ENCODE measurements at regions not wholly inside any gene's neighbourhood (a gene's known extent, or its start where the extent isn't known, plus 50 kb on each side); places are given as distances from the start of the nearest gene placed in this dataset.
"Not testable (repeated sequence)": the region's sequence is repeated elsewhere in the genome, so short reads cannot be mapped to it uniquely, and the experiment has no call there.

DNA sequence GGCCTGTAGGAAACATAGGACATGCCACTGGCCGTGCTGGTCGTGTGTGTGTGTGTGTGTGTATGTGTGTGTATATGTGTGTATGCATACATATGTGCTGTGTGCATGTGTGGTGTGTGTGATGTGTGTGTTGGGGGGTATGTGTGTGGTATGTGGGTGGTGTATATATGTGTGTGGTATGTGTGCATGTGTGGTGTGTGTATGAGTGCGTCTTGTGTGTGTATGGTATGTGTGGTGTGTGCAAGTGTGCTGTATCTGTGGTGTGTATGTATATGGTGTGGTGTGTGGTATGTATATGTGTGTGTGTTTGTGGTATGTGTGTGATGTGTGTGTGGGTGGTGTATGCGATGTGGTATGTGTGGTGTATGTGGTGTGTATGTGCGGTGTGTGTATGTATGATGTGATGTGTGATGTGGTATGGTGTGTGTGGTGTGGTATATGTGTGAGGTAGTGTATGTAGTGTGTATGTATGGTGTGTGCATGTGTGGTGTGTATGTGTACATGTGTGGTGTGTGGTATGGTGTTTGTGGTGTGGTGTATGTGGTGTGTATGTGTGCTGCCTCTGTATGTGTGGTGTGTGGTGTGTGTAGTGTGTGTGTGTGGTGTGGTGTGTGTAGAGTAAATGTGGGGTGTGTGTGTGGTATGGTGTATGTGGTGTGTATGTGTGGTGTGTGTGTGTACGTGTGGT, 120.8 kb upstream of the CACHD1 start:
- H3K9me3 Mint-ChIP-seq: no peaks in the 10 kb centered on the region
- no peak for DNase-seq (ENCODE audit: low spot score in 2 of 2)
- no peak for ATAC-seq

DNA sequence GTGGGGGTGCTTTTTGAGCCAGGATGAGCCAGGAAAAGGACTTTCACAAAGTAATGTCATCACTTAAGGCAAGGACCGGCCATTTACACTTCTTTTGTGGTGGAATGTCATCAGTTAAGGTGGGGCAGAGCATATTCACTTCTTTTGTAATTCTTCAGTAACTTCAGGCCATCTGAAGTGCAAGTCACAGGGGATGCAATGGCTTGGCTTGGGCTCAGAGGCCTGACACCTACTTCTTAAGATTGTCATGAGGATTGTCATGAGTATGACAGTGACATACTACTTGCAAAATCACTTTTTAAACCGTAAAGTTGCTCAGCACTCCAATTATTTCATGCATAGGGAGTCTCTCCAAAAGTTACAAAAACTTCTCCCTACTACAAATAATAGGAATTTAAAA, 114.4 kb upstream of the CACHD1 start:
- H3K27ac Mint-ChIP-seq; H3K9me3 Mint-ChIP-seq; H3K36me3 Mint-ChIP-seq; DNase-seq (ENCODE audit: low spot score in 2 of 2); ATAC-seq: not testable (repeated sequence)

More for the DNA sequence above, 120.8 kb upstream of the CACHD1 start:
- H3K36me3 Mint-ChIP-seq: no peaks in the 10 kb centered on the region
- no peak overlapping the region for H3K27ac Mint-ChIP-seq

DNA sequence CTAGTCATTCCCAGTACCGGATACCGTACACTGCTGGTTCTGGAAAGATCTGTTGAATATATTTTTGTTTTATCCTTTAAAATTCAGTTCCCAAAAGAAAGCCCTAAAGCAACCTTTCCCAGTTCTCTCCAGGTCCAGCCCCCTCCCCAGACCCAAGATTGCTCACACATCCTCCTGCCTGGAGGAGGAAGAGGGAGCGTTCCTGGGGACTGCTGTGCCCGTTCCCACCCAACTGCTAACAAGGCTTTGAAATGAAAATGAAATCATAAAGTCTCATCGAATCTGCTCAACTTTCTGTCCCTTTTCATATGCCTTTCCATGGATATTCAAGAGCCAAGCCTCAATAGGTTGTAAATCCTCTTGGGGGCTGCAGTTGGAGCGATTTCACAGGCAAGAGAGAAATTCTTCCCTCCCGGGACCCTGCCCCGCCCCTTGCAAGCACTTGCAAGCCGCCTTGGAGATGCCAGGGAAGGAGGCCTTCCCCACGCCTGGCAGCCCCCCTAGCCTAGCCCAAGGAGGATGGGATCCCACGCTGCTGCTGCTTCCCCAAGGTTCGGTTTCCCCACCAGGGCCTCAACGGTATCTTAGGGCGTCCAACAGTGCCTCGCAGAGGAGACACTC, 113.2 kb upstream of the CACHD1 start:
- DNase-seq (ENCODE audit: low spot score in 2 of 2) (no peak), ATAC-seq (no peak)
- no peaks in the 10 kb centered on the region for H3K9me3 Mint-ChIP-seq
- no peak overlapping the region for H3K27ac Mint-ChIP-seq
- no peaks in the 10 kb centered on the region for H3K36me3 Mint-ChIP-seq

DNA sequence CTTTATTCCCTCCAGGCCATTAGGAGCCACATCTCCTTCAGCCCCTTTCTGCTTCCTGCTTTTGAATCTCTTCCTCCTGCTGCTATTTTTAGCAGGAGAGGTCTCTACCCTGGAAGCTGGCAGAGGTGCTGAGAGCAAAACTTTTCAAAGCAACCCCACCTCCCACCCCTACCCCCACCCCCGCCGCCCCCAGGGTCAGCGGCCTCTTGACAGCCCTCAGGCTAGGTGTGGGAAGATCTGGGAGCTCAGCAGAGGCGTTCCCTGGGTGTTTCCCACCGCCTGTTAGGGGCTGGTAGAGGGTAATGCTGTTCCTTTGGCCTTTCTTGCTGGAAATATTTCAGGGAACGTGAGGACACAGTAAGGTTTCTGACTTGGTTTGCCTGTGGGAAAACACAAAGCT, 112.5 kb upstream of the CACHD1 start:
- Mint-ChIP-seq H3K9me3 (no peaks in the 10 kb centered on the region), H3K27ac (no peak overlapping the region), H3K36me3 (no peaks in the 10 kb centered on the region)
- ATAC-seq: no peak
- DNase-seq (ENCODE audit: low spot score in 2 of 2): no peak

DNA sequence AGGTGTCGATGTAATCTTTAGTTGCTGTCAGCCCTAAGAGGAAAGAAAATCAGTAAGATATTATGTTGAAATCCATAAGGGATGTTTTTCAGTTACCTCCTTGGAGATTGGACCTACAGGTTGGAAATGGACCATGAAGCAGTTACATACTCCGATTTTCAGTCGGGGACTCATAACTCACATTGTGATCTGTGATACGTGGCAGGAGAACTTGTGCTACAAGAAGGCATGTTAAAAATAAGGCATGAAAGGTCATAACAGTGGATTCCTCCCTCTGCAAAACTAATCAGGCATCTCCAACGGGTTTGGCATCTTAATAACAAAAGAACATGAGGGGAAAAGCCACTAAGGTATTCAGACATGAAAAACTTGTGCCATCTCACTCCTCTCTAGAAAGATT, 111.2 kb upstream of the CACHD1 start:
- Mint-ChIP-seq H3K36me3 (no peaks in the 10 kb centered on the region), H3K9me3 (no peaks in the 10 kb centered on the region), H3K27ac (no peak overlapping the region)
- no peak for DNase-seq (ENCODE audit: low spot score in 2 of 2)
- ATAC-seq: no peak

DNA sequence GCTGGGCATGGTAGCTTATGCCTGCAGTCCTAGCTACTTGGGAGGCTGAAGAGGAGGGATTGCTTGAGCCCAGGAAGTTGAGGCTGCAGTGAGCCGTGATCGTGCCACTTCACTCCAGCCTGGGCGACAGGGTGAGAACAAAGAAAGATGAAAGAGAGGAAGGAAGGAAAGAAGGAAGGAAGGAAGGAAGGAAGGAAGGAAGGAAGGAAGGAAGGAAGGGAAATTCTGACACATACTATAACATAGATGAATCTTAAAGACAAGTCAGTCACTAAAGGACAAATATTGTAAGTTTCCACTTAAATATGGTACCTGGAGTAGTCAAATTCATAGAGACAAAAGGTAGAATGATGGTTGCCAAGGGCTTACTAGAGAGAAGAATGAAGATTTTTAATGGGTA, 108.0 kb upstream of the CACHD1 start:
- no peak for DNase-seq (ENCODE audit: low spot score in 2 of 2)
- Mint-ChIP-seq H3K9me3 (no peaks in the 10 kb centered on the region), H3K36me3 (no peaks in the 10 kb centered on the region), H3K27ac (no peak overlapping the region)
- ATAC-seq: no peak

DNA sequence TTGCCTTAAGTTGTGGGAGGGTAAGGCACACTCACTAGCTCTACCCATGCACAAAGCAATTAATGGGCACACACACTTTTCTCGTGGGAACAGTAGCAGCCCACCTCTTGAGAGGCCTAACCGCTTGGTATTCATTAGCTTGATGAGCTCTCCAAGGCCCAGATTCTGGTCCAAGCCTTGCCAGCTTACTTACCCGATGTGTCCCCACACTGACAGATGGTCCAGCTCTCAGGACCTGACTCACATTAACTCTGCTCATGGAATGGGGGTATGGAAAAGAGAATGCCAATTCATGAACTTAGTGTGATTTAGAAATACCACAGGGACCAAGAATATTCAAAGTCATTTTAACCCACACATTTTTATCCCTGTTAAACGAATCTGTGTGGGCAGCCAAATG, 106.8 kb upstream of the CACHD1 start:
- H3K27ac Mint-ChIP-seq: no peak overlapping the region
- ATAC-seq (no peak), DNase-seq (ENCODE audit: low spot score in 2 of 2) (no peak)
- no peaks in the 10 kb centered on the region for H3K36me3 Mint-ChIP-seq
- no peaks in the 10 kb centered on the region for H3K9me3 Mint-ChIP-seq

DNA sequence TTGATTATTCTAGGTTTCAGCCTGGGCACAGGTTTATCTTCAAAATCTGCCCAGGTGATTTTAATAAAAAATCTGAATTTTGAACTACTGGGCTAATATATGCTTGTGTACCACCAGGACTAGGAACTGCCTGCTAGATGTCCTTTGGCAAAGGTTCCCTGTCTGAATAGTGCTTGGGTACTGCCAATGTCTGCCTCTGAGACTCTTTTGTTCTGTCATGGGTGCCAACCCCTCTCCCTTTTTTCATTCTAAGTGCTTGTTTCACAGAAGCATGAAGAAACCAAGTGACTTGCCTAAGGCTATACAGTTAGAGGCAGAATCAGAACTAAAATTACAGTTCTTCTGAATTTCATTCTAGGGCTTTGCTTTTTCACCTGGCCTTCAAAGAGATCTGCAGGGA, 106.3 kb upstream of the CACHD1 start:
- Mint-ChIP-seq H3K9me3 (no peaks in the 10 kb centered on the region), H3K36me3 (no peaks in the 10 kb centered on the region), H3K27ac (no peak overlapping the region)
- DNase-seq (ENCODE audit: low spot score in 2 of 2) (no peak), ATAC-seq (no peak)

DNA sequence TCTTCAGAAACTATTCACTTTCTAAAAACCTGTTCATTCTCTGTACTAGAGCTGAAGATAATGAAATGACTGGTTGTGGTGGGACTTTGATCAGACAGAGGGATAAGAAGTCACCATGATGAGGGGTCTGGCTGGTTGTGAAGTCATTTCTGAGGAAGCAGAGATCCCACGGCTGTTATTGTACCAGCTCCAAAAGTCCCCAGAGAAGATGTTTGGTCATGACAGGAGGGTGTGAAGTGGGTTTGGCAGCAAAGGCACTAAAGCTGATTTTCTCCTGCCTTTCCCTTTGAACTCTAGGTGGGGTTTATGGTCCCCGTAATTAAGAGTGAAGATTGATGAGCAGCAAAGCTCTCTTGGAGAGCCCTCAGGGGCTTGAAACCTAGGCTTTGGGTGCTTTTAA, 103.1 kb upstream of the CACHD1 start:
- DNase-seq (ENCODE audit: low spot score in 2 of 2): no peak
- peak; percentile 28 to 36 for ATAC-seq
- Mint-ChIP-seq H3K9me3 (no peaks in the 10 kb centered on the region), H3K36me3 (no peaks in the 10 kb centered on the region), H3K27ac (no peak overlapping the region)

DNA sequence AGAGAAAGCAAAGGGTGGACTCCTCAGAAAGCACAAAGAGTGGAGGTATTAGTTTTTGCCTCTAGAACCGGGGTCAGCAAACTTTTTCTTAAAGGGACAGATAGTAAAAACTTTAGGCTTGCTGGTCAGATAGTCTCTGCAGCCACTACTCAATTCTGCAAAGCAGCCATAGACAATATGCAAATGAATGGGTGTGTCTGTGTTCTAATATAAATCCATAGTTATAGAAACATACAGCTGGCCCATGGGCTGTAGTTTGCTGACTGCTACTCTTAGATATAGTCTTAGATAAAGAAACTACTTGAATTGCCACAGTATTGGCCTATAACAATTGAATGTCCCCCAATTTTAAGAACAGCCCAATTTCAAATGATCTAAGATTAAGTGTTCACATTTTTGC, 101.6 kb upstream of the CACHD1 start:
- no peak overlapping the region for H3K27ac Mint-ChIP-seq
- ATAC-seq (no peak), DNase-seq (ENCODE audit: low spot score in 2 of 2) (no peak)
- no peaks in the 10 kb centered on the region for H3K9me3 Mint-ChIP-seq
- H3K36me3 Mint-ChIP-seq: no peaks in the 10 kb centered on the region

DNA sequence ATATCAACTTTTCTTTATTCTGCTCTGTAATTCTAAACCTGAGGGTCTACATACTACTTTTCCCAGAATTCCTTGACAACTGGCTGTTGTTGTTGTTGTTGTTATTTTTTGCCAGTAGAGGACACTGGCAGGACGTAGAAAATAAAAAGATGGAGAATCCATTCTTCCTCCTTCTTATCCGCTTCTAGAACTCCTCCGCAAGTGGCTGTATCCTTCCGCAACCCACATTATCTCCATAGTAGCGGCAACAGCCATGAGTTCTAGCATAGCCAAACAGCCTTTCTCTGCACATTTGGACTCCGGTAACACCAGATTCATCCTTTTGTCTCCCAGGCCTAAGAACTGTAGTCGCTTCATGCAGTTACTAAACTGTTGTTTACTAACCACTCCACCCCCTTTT, 91.1 kb upstream of the CACHD1 start:
- Mint-ChIP-seq H3K36me3 (no peaks in the 10 kb centered on the region), H3K9me3 (no peaks in the 10 kb centered on the region), H3K27ac (no peak overlapping the region)
- ATAC-seq (no peak), DNase-seq (ENCODE audit: low spot score in 2 of 2) (no peak)

DNA sequence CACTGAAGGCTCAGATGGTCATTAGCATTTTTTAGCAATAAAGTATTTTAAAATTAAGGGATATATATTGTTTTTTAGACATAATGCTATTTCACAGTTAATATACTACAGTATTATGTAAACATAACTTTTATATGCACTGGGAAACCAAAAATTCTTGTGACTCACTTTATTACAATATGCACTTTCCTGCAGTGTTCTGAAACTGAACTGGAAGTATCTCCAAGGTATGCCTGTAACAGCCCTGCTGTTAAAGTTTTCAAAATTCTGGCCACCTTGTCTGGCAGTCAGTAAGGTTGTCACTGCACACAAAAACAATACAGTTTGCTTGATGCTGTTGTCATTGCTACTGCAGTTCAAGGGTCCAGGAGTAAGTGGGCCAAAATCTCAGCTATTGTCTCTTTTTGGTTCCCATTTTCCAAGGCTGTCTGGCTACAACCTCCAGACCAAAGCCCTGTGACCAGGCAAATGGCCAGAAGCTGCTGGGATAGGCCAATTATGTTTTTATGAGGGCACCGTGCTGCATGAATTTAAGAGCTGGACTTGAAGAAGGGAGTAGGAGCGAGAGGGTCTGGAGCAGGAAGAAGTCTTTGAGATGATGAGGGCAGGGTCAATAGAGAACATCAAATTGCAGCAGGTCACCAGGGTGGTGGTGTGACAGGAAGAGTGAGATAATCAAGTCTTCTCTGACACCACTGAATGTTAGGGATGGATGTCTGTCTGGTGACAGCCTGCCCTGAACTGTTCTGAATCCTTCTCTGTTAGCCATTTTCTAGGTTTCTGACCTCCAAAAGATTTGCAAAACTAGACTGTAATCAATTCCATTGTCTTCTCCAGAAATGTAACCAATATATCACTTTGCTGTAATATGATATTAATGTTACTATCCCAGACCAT, 82.3 kb upstream of the CACHD1 start:
- ATAC-seq (no peak), DNase-seq (ENCODE audit: low spot score in 2 of 2) (no peak)
- H3K9me3 Mint-ChIP-seq: no peaks in the 10 kb centered on the region
- H3K36me3 Mint-ChIP-seq: no peaks in the 10 kb centered on the region
- no peak overlapping the region for H3K27ac Mint-ChIP-seq

DNA sequence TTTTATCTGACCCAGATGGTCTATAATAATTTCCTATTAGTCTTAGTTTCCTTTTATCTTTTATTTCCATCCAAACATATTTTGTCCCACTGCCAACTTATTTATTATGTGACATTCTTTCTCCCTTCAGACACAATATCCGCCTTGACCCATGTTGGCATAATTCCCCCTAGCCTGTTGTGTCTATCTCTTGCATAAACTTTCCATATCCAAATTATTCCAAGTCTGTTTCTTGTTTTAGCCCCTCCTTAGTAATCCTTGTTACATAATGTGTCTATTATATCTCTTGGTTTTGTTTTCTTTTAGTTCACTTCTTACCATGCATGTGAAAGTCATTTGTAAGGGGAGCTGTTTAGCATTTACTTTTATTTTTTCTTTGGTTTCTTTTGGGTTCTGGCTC, 81.6 kb upstream of the CACHD1 start:
- DNase-seq (ENCODE audit: low spot score in 2 of 2) (no peak), ATAC-seq (no peak)
- no peak overlapping the region for H3K27ac Mint-ChIP-seq
- no peaks in the 10 kb centered on the region for H3K9me3 Mint-ChIP-seq
- no peaks in the 10 kb centered on the region for H3K36me3 Mint-ChIP-seq

DNA sequence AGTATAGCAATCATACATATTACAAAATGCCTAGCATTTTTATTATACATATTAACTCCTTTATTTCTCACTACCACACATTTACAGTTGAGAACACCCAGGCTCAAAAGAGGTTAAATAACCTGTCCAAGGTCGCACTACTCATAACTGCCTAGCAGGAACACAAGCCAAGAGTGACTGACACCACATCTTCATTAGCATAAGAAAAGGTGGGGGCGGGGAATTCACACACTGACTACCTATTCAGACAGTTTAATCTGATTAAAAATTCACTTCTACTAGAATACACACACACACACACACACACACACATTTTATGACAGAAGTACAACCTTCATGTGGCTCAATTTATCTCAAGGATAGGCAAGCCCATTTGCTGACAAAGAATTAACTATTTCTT, 77.8 kb upstream of the CACHD1 start:
- Mint-ChIP-seq H3K36me3 (no peaks in the 10 kb centered on the region), H3K9me3 (no peaks in the 10 kb centered on the region), H3K27ac (no peak overlapping the region)
- DNase-seq (ENCODE audit: low spot score in 2 of 2) (no peak), ATAC-seq (no peak)

DNA sequence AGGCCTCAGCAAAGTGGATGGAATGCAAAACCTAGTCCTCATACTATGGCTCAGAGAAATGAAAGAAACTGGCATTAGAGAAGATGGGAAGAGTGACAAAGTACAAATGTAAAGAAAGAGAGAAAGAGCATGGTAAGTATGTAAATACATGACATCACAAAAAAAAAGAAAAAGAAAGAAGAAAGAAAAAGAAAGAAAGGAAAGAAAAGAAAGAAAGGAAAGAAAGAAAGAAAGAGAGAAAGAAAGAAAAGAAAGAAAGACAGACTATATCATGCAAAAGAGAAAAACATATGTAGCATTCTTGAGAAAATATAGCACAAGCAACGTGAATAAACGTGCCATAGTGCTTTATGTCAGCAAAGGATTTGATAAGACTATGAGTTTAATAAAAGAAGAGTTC, 76.1 kb upstream of the CACHD1 start:
- H3K36me3 Mint-ChIP-seq: no peaks in the 10 kb centered on the region
- no peaks in the 10 kb centered on the region for H3K9me3 Mint-ChIP-seq
- ATAC-seq (no peak), DNase-seq (ENCODE audit: low spot score in 2 of 2) (no peak)
- no peak overlapping the region for H3K27ac Mint-ChIP-seq

DNA sequence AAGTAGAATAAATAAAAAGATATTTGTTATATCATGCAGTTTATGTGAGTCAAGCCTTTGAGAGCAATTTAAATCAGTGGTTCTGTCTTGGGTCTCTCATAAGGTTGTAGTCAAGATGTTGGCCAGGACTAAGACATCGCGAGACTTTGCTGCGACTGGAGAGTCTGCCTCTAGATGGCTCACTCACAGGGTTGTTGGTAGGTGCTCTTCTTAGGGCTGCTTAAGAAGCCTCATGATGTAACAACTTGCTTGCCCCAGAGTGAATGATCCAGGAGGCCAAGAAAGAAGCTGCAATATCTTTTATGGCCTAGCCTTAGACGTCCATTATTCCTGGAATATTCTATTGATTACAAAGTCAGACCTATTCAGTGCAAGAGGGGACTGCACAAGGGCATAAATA, 73.1 kb upstream of the CACHD1 start:
- Mint-ChIP-seq H3K36me3 (no peaks in the 10 kb centered on the region), H3K27ac (no peak overlapping the region), H3K9me3 (no peaks in the 10 kb centered on the region)
- ATAC-seq: no peak
- DNase-seq (ENCODE audit: low spot score in 2 of 2): no peak

DNA sequence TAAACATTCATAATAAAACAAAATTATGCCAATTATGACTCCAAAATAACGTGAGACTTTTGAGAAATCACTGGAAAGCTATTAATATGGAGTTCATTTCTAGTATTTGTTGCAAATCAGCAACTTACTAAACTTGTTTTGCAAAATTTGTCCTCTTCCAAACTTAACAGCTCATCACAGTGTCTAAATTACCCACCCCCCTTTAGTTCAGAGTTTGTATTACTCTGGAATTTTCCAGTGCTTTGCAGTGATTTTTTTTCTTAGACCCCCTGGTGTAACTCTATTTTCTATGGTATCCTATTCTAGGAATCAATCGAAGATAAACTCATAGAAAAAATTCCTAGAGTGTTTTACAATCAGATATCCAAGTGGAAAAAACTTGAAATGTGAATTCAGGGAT, 72.4 kb upstream of the CACHD1 start:
- Mint-ChIP-seq H3K36me3 (no peaks in the 10 kb centered on the region), H3K9me3 (no peaks in the 10 kb centered on the region), H3K27ac (no peak overlapping the region)
- ATAC-seq (no peak), DNase-seq (ENCODE audit: low spot score in 2 of 2) (no peak)

DNA sequence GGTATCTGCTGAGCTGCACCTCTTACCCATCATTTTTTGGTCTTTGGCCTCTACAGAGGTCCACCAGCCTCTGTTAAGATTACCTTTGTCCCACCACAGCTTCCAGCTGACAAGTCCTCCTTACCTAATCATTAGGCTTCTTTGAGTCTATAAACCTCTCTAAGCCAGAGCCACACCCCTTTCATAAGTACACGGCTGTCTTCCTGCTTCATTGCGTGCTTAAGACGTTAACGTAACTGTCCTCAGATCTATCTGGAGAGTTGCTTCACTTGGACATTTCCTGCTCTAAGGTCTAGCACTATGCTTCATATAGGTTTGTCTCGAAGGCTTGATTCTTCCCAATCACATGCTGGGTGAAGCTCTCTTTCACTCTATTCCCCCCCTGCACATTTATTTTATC, 71.0 kb upstream of the CACHD1 start:
- DNase-seq (ENCODE audit: low spot score in 2 of 2) (no peak), ATAC-seq (no peak)
- no peak overlapping the region for H3K27ac Mint-ChIP-seq
- H3K36me3 Mint-ChIP-seq: no peaks in the 10 kb centered on the region
- no peaks in the 10 kb centered on the region for H3K9me3 Mint-ChIP-seq

All from activated naive CD4-positive, alpha-beta T cell treated with anti-CD3 and anti-CD28 coated beads, Interleukin-2, amount 50 U/mL, for 72 hours (primary cell).